Ishikawa (cell line): ENCODE measurements at regions not wholly inside any gene's neighbourhood (a gene's known extent, or its start where the extent isn't known, plus 50 kb on each side); places are given as distances from the start of the nearest gene placed in this dataset.

Experiments used
- CEBPB ChIP-seq: IDR thresholded peaks from 2 replicates; pipeline ENCODE4 v1.6.1; 2012
- EGR1 ChIP-seq: IDR thresholded peaks from 2 replicates; pipeline ENCODE4 v1.6.1; 2012
- EP300 ChIP-seq: IDR thresholded peaks from 2 replicates; pipeline ENCODE4 v1.6.1; 2012; ENCODE audit warnings: borderline replicate concordance
- FOXM1 ChIP-seq: IDR thresholded peaks from 2 replicates; pipeline ENCODE4 v1.6.1; 2012; ENCODE audit warnings: low read depth, borderline replicate concordance
- NFIC ChIP-seq: IDR thresholded peaks from 2 replicates; pipeline ENCODE4 v1.6.1; 2012
- RAD21 ChIP-seq: IDR thresholded peaks from 2 replicates; pipeline ENCODE4 v1.6.1; 2012; ENCODE audit warnings: low read depth
- TAF1 ChIP-seq: IDR thresholded peaks from 2 replicates; pipeline ENCODE4 v1.6.1; 2012; ENCODE audit warnings: low read depth, mild to moderate bottlenecking
- YY1 ChIP-seq: IDR thresholded peaks from 2 replicates; pipeline ENCODE4 v1.6.1; 2012; ENCODE audit warnings: low read depth
- ZBTB7A ChIP-seq: IDR thresholded peaks from 2 replicates; pipeline ENCODE4 v1.6.1; 2012; ENCODE audit warnings: low read depth

GRCh38 chr11:134916421-134917213 is 504.6 kb upstream of the B3GAT1 start:
- TF ChIP-seq TAF1 (no peak), YY1 (no peak), EP300 (no peak), FOXM1 (no peak), CEBPB (no peak), NFIC (no peak), RAD21 (no peak), ZBTB7A (no peak), EGR1 (no peak)
